HG03159 (cell line): ENCODE measurements at regions not wholly inside any gene's neighbourhood (a gene's known extent, or its start where the extent isn't known, plus 50 kb on each side); places are given as distances from the start of the nearest gene placed in this dataset.

Experiments
- ATAC-seq: cut with Tn5 transposase; IDR thresholded peaks from one replicate; pipeline ENCODE4 v1.9.1; 2021; ENCODE audit warnings: mild to moderate bottlenecking, moderate library complexity; ENCODE audit not compliant: unreplicated experiment

DNA sequence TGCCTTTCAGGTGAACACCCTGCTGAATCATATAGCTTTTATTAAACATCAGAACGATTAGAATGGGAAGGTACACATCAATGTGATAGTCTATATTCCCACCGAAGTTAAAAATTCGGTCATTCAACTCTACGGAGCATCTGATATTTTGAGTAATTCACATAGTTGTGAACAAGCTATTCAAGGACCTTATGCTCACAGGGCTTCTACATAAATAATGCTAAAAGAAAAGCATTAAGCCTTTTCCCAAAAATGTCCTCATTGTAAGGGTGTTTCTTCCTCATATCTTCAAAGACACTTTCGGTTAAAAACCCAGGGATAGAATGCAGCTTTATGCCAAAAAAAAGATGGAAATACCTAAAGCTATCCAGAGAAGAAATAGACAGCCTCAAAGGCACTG, 79.7 kb upstream of the EDNRA start:
- ATAC-seq, result no peak

DNA sequence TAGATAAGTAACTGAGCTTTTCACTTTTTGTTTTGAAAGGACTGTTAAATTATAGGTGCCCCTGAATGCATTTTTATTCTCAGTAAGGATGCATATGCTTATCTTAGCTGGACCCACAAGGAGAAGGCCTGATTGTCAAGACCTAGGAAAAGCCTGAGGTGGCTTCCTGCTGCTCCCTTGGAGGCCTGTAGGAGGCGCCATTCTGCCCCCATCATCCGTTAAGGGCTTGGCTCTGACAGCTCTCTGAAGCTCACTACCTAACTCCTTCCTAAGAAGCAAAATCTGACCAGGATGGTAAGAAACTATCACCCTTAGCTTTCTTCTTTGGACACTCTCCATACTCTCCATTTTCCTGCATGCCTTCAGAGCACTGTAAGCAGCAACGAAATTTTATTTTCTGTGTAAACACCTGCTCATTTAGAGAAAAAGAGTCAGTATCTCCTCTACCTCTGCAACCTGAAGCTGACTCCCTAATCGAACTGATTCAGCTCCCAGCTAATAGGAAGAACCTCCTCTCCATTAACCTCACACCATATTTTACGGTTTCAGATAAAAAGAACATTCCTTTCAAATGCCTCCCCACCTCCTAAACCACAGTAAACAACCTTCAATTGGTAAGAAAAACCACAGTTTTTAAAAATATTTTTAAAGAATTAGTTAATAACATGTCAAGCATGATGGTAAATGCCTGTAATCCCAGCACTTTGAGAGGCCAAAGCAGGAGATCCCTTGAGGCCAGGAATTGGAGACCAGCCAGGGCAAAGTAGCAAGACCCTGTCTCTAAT, 73.4 kb upstream of the EDNRA start:
- no peak for ATAC-seq

DNA sequence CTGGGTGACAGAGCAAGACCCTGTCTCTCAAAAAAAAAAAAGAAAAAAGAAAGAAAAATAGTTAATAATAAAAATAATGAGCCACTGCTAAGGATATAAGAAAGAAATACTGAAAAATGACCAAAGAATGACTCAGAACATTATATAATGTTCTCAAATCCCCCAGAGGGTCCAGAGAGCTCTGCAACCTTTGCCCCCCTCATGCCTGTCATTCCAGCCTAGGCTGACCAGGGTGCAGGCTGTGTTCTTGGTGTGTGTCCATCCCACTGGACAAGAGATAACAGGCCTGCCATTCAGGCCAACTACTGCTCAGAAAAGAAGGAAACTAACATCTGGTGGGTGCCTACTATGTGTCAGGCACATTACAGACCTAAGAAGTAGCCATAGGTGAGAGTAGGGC, 72.7 kb upstream of the EDNRA start:
- ATAC-seq, result no peak

DNA sequence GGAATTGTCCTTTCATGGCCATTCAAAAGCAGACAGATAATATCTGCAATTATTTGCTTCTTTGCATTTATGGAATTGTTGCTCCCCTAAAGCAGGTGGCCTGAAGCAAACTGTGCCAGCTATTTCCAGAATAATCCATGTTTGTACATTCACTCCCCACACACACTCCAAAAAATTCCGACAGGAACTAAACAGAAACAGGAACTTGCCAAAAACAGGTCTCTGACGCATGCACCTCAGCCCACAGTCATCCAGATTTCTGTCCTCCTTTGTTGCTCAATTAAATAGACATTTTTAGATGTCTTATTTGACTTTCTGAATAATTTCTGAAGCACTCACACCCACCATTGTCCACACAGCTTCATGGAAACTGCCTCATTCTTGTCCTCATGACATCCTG, 71.5 kb upstream of the EDNRA start:
- no peak for ATAC-seq

DNA sequence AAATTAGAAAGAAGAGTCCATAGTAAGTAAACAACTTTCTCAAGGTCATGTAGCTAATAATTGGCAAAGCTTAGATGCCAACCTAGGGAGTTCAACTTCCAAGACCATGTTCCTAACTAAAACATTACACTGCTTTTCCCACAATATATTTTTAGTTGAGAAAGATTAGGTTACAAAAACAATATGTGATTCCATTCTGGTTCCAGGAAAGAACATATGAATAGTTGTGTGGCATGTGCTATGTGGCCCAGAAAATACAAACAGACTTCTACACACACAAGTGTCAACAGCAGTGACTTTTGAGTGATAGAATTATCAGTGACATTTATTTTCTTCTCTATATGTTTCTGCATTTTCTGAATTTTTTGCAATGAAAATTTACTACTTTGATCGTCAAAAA, 62.7 kb upstream of the EDNRA start:
- ATAC-seq, result no peak

DNA sequence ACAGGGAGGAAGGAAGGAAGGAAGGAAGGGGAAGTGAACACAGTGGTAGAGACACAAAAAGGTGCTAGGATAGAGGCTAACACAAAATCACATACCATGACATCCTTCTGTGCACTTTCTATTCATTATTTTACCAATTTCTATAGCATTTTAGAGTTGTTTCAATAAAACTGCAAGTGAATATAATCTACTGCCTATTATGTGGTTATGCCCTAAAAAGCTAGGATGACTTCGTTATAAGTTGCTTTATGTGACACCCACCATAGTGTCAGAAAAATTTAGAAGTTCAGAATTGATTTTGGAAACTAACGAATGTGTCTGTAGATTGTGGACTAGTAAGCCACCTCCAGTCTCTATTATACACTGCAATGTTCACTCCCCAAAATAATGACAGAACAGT, 59.4 kb upstream of the EDNRA start:
- ATAC-seq, result no peak

DNA sequence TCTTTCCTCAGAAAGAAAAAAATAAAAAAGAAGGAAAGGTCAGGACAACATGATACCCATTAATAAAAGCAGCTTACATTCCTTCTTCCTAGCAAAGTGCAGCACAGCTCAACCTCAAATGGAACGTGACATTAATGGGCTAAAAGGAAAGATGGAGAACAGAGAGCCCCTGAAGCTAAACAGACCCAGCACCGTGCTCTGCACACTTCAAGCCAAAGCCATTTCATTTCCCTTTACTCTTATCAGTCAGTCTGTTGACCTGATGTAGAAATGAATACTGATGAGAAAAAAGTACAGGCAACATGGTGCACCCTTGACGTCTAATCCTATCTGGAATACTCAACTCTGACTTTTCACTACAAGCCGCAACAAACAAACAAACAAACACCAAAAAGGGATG, 57.7 kb upstream of the EDNRA start:
- no peak for ATAC-seq

DNA sequence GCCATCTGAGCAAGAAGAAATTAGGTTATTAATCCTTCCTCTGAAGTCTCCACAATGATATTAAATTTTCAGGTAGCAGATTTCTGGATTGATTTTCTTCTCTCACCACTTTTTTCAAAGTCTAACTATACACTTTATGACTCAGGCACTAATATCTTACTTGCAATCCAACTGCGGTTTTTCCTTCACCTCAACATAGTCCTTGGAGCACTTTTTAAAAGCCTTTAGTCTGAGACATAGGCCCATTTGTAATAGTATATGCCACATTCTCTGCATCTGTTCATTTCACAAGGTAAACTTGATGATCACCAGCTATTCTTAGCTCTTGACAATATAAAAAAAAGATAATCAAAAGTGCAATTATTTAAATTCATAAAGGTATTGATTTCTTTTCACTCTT, 55.9 kb upstream of the EDNRA start:
- ATAC-seq, result no peak

DNA sequence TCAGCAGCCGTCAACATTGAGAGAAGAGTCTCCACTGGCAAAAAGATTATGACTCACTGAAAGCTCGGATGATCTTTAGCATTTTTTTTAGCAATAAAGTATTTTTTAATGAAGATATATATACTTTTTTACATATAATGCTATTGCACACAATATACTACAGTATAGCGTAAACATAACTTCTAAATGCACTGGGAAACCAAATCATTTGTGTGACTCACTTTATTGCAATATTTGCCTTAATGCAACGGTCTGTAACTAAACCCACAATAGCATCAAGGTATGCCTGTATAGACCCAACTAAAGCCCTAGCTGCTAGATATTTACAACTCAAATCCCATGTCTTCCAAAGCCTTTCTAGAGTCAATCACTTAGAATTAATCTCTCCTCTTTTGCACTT, 52.3 kb upstream of the EDNRA start:
- no peak for ATAC-seq

DNA sequence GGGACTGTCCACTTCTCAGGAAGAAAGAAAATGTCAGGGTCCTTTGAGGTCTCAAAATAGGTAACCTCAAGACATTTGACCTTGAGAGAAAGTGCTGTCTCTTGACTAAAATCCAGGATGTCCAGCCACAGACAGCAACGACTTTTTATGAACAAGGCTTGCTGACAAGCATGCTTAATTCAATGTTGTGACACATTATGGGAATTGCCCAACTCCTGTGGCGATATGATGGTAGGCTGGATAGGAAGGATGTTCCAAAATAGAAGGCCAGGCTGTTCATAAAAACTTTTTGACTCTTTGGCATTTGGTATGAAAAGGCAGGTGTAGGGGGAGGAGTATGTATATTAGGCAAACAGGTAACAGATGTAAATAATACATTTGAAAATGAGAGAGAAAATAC, 50.8 kb upstream of the EDNRA start:
- no peak for ATAC-seq
